GM12864 (cell line): ENCODE measurements at regions not wholly inside any gene's neighbourhood (a gene's known extent, or its start where the extent isn't known, plus 50 kb on each side); places are given as distances from the start of the nearest gene placed in this dataset.
"Not testable (repeated sequence)": the region's sequence is repeated elsewhere in the genome, so short reads cannot be mapped to it uniquely, and the experiment has no call there.

Experiments
- DNase-seq: peaks from one replicate; pipeline ENCODE4 v3.0.0-alpha.2; 2011; ENCODE audit warnings: low read depth
- H3K4me3 ChIP-seq: 2 replicates; pipeline ENCODE4 v1.5.1; 2011; ENCODE audit warnings: mild to moderate bottlenecking, low read depth, low read length, control low read depth
- TF ChIP-seq, protein P1 (sequence below): IDR thresholded peaks from 2 replicates; pipeline ENCODE4 v1.5.1; 2011; ENCODE audit warnings: low read depth, mild to moderate bottlenecking, moderate library complexity, low read length, control low read depth, inconsistent platforms; ENCODE audit errors: missing control alignments

DNA sequence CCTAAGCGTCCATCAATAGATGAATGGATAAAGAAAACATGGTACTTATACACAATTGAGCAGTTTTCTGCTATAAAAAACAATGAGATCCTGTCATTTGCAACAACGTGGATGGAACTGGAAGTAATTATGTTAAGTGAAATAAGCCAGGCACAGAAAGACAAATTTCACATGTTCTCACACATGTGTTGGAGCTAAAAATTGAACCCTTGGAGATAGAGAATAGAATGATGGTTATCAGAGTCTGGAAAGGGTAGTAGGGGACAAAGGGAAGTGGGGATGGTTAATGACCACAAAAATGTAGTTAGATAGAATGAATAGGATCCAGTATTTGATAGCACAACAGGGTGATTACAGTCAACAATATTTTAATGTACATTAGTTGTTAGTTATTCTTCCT lies 1033.5 kb downstream of the HACE1 start:
- TF ChIP-seq, protein P1, sequence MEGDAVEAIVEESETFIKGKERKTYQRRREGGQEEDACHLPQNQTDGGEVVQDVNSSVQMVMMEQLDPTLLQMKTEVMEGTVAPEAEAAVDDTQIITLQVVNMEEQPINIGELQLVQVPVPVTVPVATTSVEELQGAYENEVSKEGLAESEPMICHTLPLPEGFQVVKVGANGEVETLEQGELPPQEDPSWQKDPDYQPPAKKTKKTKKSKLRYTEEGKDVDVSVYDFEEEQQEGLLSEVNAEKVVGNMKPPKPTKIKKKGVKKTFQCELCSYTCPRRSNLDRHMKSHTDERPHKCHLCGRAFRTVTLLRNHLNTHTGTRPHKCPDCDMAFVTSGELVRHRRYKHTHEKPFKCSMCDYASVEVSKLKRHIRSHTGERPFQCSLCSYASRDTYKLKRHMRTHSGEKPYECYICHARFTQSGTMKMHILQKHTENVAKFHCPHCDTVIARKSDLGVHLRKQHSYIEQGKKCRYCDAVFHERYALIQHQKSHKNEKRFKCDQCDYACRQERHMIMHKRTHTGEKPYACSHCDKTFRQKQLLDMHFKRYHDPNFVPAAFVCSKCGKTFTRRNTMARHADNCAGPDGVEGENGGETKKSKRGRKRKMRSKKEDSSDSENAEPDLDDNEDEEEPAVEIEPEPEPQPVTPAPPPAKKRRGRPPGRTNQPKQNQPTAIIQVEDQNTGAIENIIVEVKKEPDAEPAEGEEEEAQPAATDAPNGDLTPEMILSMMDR: no peak
- H3K4me3 ChIP-seq: no peak overlapping the region
- DNase-seq: no peak

DNA sequence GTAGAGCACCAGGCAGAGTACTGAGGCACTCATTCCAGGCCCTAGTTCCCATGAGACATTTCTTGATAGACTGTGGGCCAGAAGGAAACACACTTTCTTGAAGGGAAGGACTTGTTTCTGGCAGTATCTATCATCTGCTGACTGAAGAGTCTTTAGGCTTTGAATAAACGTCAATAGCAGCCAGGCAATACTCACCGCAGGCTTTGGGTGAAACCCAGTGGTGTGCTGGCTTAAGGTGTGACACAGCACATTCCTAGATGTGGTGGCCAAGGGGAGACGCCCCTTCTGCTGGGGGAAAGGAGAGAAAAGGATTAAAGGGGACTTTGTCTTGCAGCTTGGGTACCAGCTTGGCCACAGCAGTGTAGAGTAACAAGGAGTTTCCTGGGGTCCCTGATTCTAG lies 1039.6 kb downstream of the HACE1 start:
- TF ChIP-seq, protein P1: no peak
- DNase-seq: no peak
- H3K4me3 ChIP-seq: no peak overlapping the region

DNA sequence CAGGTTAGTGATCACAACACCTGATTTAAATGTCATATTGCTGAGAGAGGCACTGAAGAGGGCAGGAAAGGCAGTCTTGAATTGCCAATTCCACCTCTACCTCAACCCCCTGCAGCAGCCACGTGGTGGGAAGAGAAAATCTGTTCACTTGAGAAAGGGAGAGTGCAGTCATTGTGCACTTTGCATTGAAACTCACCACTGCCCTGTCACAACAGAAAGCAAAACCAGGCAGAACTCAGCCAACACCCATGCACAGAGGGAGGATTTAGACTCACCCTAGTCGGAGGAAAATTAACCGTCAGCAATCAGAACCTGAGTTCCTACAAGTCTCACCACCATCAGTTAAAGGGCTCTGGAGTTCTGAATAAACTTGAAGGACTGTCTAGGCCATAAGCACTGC lies 1040.2 kb downstream of the HACE1 start:
- DNase-seq: no peak
- TF ChIP-seq, protein P1: no peak
- H3K4me3 ChIP-seq: no peak overlapping the region

DNA sequence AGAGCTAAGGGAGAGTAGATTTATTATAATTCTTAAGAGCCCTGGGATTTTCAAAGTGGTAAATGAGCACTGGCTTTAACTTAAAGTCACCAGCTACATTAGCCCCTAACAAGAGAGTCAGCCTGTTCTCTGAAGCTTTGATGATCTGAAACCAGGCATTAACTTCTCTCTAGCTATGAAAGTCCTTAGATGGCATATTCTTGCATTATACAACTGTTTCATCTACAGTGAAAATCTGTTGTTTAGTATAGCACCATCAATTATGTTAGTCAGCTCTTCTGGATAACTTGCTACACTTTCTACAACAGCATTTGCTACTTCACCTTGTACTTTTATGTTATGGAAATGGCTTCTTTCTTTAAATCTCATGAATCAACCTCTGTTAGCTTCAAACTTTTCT lies 1046.7 kb downstream of the HACE1 start:
- TF ChIP-seq, protein P1: no peak
- no peak for DNase-seq
- no peak overlapping the region for H3K4me3 ChIP-seq

DNA sequence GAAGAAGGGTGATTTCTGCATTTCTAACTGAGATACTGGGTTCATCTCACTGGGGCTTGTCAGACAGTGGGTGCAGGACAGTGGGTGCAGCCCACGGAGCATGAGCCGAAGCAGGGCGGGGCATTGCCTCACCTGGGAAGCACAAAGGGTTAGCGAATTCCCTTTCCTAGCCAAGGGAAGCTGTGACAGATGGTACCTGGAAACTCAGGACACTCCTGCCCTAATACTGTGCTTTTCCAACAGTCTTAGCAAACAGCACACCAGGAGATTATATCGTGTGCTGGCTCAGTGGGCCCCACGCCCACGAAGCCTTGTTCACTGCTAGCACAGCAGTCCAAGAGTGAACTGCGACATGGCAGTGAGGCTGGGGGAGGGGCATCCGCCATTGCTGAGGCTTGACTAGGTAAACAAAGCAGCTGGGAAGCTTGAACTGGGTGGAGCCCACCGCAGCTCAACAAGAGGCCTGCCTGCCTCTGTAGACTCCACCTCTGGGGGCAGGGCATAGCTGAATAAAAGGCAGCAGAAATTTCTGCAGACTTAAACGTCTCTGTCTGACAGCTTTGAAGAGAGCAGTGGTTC lies 1057.7 kb downstream of the HACE1 start:
- not testable (repeated sequence) for H3K4me3 ChIP-seq, DNase-seq

DNA sequence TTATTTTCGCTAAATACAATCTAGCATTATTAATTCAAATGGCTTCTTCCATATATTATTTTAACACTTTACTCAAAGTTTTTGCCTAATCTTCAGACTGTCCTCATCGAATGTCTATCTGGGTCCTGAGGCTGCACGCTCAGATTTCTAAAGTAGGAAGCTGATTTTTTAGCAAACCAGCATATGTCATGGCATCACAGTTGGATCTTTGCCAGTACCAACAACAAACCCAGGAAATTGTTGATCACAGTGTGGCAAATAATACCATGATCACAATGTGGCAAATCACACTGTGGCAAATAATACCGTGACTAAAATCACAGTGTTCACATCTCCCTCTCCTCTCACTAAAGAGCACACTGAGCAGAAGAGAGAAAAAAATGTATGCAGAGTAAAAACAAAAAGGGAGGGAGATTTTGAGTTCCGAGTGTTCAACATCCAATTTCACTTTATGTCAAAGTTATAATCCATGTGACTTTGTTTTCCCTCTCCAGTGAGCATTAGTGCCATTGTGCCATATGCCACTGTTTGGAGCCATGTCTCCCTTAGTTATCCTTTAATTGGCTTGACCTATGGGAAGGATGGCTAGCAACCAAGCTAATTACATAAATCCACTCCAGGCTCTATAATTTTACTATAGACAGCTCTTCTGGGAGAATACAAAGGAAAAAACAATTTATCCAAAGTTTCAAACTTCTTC lies 1059.6 kb downstream of the HACE1 start:
- no peak overlapping the region for H3K4me3 ChIP-seq
- TF ChIP-seq, protein P1: no peak
- no peak for DNase-seq

DNA sequence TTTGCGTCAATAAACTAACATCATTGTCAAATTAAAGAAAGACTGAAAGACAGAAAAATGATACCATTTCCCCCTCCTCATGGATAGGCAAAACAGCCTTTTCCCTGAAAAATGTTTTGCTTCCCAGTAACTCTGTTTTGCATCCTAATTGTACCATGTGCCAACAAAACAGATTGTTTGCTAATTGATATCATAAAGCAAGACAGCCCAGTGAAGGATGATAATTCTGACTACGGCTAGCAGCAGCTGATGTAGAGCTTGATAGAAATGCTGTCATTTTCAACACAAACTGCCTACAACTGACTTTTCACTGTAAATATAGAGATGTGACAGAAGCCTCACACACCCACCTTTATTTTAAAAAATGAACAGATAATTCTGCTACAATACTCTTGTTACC lies 1061.6 kb downstream of the HACE1 start:
- H3K4me3 ChIP-seq: no peak overlapping the region
- no peak for DNase-seq
- TF ChIP-seq, protein P1: no peak
